ENCODE measurements at regions not wholly inside any gene's neighbourhood (a gene's known extent, or its start where the extent isn't known, plus 50 kb on each side); places are given as distances from the start of the nearest gene placed in this dataset.

DNA sequence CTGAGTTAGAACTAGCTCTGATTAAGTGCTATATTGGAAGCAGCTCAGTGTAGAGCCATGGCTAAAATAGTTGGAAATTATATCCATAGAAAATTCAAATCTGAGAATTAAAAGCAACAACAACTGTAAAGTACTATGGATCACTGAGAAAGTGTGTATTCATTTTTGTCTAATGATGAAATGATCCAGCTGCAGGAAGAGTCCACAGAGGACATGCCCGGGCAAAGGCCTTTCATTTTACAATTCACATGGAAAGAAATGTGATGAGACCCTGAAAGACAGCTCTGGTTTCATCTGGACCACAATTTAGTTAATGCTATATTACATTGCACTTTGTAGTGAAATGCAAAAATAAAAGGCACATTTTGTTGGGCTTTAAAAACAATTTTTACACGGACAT is 196.8 kb upstream of the FAT1 start:
- CTCF ChIA-PET = no interaction called here
- POLR2A ChIA-PET = no interaction called here
- no peaks in the 10 kb centered on the region for H3K27me3 Mint-ChIP-seq

GRCh38 chr4:186920992-186921391 is 197.3 kb upstream of the FAT1 start:
- TF ChIP-seq EZH2 (IDR thresholded peaks at IDR 0.05; ENCODE audit: borderline replicate concordance, insufficient read depth, low read depth, low read length, poor library complexity, severe bottlenecking) = no peak
- TF ChIP-seq, protein P1, sequence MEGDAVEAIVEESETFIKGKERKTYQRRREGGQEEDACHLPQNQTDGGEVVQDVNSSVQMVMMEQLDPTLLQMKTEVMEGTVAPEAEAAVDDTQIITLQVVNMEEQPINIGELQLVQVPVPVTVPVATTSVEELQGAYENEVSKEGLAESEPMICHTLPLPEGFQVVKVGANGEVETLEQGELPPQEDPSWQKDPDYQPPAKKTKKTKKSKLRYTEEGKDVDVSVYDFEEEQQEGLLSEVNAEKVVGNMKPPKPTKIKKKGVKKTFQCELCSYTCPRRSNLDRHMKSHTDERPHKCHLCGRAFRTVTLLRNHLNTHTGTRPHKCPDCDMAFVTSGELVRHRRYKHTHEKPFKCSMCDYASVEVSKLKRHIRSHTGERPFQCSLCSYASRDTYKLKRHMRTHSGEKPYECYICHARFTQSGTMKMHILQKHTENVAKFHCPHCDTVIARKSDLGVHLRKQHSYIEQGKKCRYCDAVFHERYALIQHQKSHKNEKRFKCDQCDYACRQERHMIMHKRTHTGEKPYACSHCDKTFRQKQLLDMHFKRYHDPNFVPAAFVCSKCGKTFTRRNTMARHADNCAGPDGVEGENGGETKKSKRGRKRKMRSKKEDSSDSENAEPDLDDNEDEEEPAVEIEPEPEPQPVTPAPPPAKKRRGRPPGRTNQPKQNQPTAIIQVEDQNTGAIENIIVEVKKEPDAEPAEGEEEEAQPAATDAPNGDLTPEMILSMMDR (IDR thresholded peaks at IDR 0.05) = no peak
- 80% methylated on average over 1 of the region's 5 CpGs for WGBS (ENCODE audit: insufficient coverage)

More for the DNA sequence above, 196.8 kb upstream of the FAT1 start:
- Histone ChIP-seq H3K36me3 (replicated peaks in 1 of 2; ENCODE audit: control extremely low read depth in 1 of 2, control insufficient read depth in 1 of 2, extremely low read depth in 1 of 2, insufficient read depth in 2 of 2, low read length in 1 of 2) (no peaks in the 10 kb centered on the region), H3K27ac (ENCODE audit: low read length in 2 of 2) (no peak overlapping the region), H3K9me3 (ENCODE audit: control extremely low read depth in 1 of 3, control insufficient read depth in 2 of 3, insufficient read depth in 1 of 3, low read length in 2 of 3) (peaks cover 0 to 4% (median 0%) of the 10 kb centered on the region in 3 donors), H3K9ac (ENCODE audit: low read length) (no peak overlapping the region), H4K20me1 (ENCODE audit: control insufficient read depth, insufficient read depth, low read length, poor library complexity, severe bottlenecking) (no peaks in the 10 kb centered on the region), H3K27me3 (replicated peaks in 1 of 4; ENCODE audit: control extremely low read depth in 1 of 4, control insufficient read depth in 3 of 4, insufficient read depth in 4 of 4, low read length in 3 of 4) (no peaks in the 10 kb centered on the region), H3K79me2 (ENCODE audit: control insufficient read depth, insufficient read depth, low read length) (no peaks in the 10 kb centered on the region), H2AFZ (ENCODE audit: insufficient read depth, low read depth, low read length, poor library complexity, severe bottlenecking) (no peak overlapping the region), H3K4me3 (ENCODE audit: control extremely low read depth in 1 of 5, extremely low read depth in 1 of 5, insufficient read depth in 1 of 5, low read depth in 2 of 5, low read length in 4 of 5) (no peak overlapping the region), H3K4me1 (ENCODE audit: control insufficient read depth in 2 of 2, insufficient read depth in 2 of 2, low read length in 2 of 2) (no peaks in the 10 kb centered on the region), H3K4me2 (replicated peaks; ENCODE audit: low read depth, low read length, poor library complexity, severe bottlenecking) (no peak overlapping the region)
- DNase-seq (no peak), ATAC-seq (ENCODE audit: low read depth) (no peak)
- Mint-ChIP-seq H3K9me3 (ENCODE audit: insufficient read depth) (peaks cover 6% of the 10 kb centered on the region), H3K4me3 (no peak overlapping the region), H3K27ac (no peak overlapping the region), H3K4me1 (no peaks in the 10 kb centered on the region)
- TF ChIP-seq, protein P1 (IDR thresholded peaks at IDR 0.05) = no peak
- TF ChIP-seq EZH2 (IDR thresholded peaks at IDR 0.05; ENCODE audit: borderline replicate concordance, insufficient read depth, low read depth, low read length, poor library complexity, severe bottlenecking) = no peak
- intact Hi-C loops (cut with micrococcal nuclease) = no loop called here
- no CpG with 5 or more reads among the region's 2 CpGs for WGBS (ENCODE audit: insufficient coverage)

More at GRCh38 chr4:186920992-186921391, 197.3 kb upstream of the FAT1 start:
- H3K4me3 ChIP-seq (ENCODE audit: control extremely low read depth in 1 of 5, extremely low read depth in 1 of 5, insufficient read depth in 1 of 5, low read depth in 2 of 5, low read length in 4 of 5) = no peak overlapping the region
- H3K36me3 ChIP-seq (replicated peaks in 1 of 2; ENCODE audit: control extremely low read depth in 1 of 2, control insufficient read depth in 1 of 2, extremely low read depth in 1 of 2, insufficient read depth in 2 of 2, low read length in 1 of 2) = no peaks in the 10 kb centered on the region
- no peak overlapping the region for H3K9ac ChIP-seq (ENCODE audit: low read length)
- DNase-seq = no peak
- Mint-ChIP-seq H3K4me1 (no peaks in the 10 kb centered on the region), H3K27ac (no peak overlapping the region), H3K9me3 (ENCODE audit: insufficient read depth) (peaks cover 3% of the 10 kb centered on the region), H3K27me3 (no peaks in the 10 kb centered on the region), H3K4me3 (no peak overlapping the region)
- CTCF ChIA-PET = no interaction called here
- no peak overlapping the region for H3K27ac ChIP-seq (ENCODE audit: low read length in 2 of 2)
- POLR2A ChIA-PET = no interaction called here
- H3K79me2 ChIP-seq (ENCODE audit: control insufficient read depth, insufficient read depth, low read length) = no peaks in the 10 kb centered on the region
- H3K27me3 ChIP-seq (replicated peaks in 1 of 4; ENCODE audit: control extremely low read depth in 1 of 4, control insufficient read depth in 3 of 4, insufficient read depth in 4 of 4, low read length in 3 of 4) = no peaks in the 10 kb centered on the region
- intact Hi-C loops (cut with micrococcal nuclease) = no loop called here
- H3K4me2 ChIP-seq (replicated peaks; ENCODE audit: low read depth, low read length, poor library complexity, severe bottlenecking) = no peak overlapping the region
- no peak for ATAC-seq (ENCODE audit: low read depth)
- no peak overlapping the region for H2AFZ ChIP-seq (ENCODE audit: insufficient read depth, low read depth, low read length, poor library complexity, severe bottlenecking)
- H4K20me1 ChIP-seq (ENCODE audit: control insufficient read depth, insufficient read depth, low read length, poor library complexity, severe bottlenecking) = no peaks in the 10 kb centered on the region
- H3K4me1 ChIP-seq (ENCODE audit: control insufficient read depth in 2 of 2, insufficient read depth in 2 of 2, low read length in 2 of 2) = no peaks in the 10 kb centered on the region
- peaks cover 0 to 4% (median 0%) of the 10 kb centered on the region in 3 donors for H3K9me3 ChIP-seq (ENCODE audit: control extremely low read depth in 1 of 3, control insufficient read depth in 2 of 3, insufficient read depth in 1 of 3, low read length in 2 of 3)

Measured in B cell (primary cell).